Natural killer cell (primary cell): ENCODE measurements at regions not wholly inside any gene's neighbourhood (a gene's known extent, or its start where the extent isn't known, plus 50 kb on each side); places are given as distances from the start of the nearest gene placed in this dataset.

Source experiments
- ATAC-seq, 3 donors: fragments of 150-1000 bp in 2 of 3; fragments of 200-7000 bp in 1 of 3; cut with Tn5 transposase; 1 replicate in 1 of 3; 2 replicates in 2 of 3; pipeline ENCODE4 v1.10.0; 2021; ENCODE audit warnings: mild to moderate bottlenecking in 2 of 3, moderate library complexity in 2 of 3
- DNase-seq, 2 donors: peaks; one replicate each; pipeline versions ENCODE4 v3.0.0 to v3.0.0-alpha.2; 2013 to 2021; ENCODE audit warnings: mixed read lengths in 1 of 2
- H3K27ac ChIP-seq: one replicate; pipeline ENCODE4 v1.5.1; 2013; ENCODE audit warnings: mild to moderate bottlenecking, low read length
- H3K27me3 ChIP-seq: one replicate; pipeline ENCODE4 v1.6.1; 2013; ENCODE audit warnings: low read length; ENCODE audit not compliant: control insufficient read depth, insufficient read depth
- H3K36me3 ChIP-seq: one replicate; pipeline ENCODE4 v1.6.1; 2013; ENCODE audit warnings: low read length; ENCODE audit not compliant: control insufficient read depth, insufficient read depth
- H3K4me1 ChIP-seq: one replicate; pipeline ENCODE4 v1.6.1; 2013; ENCODE audit warnings: low read length; ENCODE audit not compliant: control insufficient read depth, insufficient read depth
- H3K4me3 ChIP-seq: one replicate; pipeline ENCODE4 v1.5.1; 2013; ENCODE audit warnings: low read length
- H3K9me3 ChIP-seq: one replicate; pipeline ENCODE4 v1.6.1; 2013; ENCODE audit warnings: low read length; ENCODE audit not compliant: control insufficient read depth, insufficient read depth
- H3K27ac Mint-ChIP-seq, 2 donors: one replicate each; pipeline ENCODE4 v1.8.0; 2022; ENCODE audit warnings: mild to moderate bottlenecking in 2 of 2, mixed read lengths in 2 of 2, moderate library complexity in 1 of 2
- H3K27me3 Mint-ChIP-seq, 2 donors: one replicate each; pipeline ENCODE4 v1.8.0; 2022; ENCODE audit warnings: low read depth in 2 of 2, mixed read lengths in 2 of 2
- H3K36me3 Mint-ChIP-seq: one replicate; pipeline ENCODE4 v1.8.0; 2022; ENCODE audit warnings: mixed read lengths
- H3K4me1 Mint-ChIP-seq, 2 donors: one replicate each; pipeline ENCODE4 v1.8.0; 2022; ENCODE audit warnings: mixed read lengths in 2 of 2
- H3K4me3 Mint-ChIP-seq: one replicate; pipeline ENCODE4 v1.8.0; 2022; ENCODE audit warnings: mild to moderate bottlenecking, moderate library complexity, mixed read lengths
- H3K9me3 Mint-ChIP-seq, 2 donors: one replicate each; pipeline ENCODE4 v1.8.0; 2022; ENCODE audit warnings: mixed read lengths in 2 of 2
- CTCF ChIP-seq: fragments of 200-600 bp; IDR thresholded peaks from one replicate; pipeline ENCODE4 v1.8.0; 2022; ENCODE audit warnings: antibody characterized with exemption
- WGBS: methylation state at CpG from one replicate; pipeline ENCODE4 v1.1.7; 2013; ENCODE audit warnings: missing lambda C conversion rate; ENCODE audit not compliant: insufficient coverage; 5-methylcytosine and 5-hydroxymethylcytosine counted together
- intact Hi-C: fragments of 100-400 bp; cut with micrococcal nuclease; formaldehyde crosslinking; loops from one replicate; pipeline ENCODE4 v1.14.2; 2022

- Mint-ChIP-seq H3K27ac (no peak overlapping the region), H3K4me3 (no peak overlapping the region), H3K27me3 (no peaks in the 10 kb centered on the region), H3K36me3 (no peaks in the 10 kb centered on the region), H3K9me3 (peaks cover 0 to 4% of the 10 kb centered on the region in 2 donors), H3K4me1 (no peaks in the 10 kb centered on the region)
- TF ChIP-seq CTCF, result no peak
- Histone ChIP-seq H3K9me3 (no peaks in the 10 kb centered on the region), H3K4me1 (no peaks in the 10 kb centered on the region), H3K4me3 (no peak overlapping the region), H3K36me3 (no peaks in the 10 kb centered on the region), H3K27ac (no peak overlapping the region), H3K27me3 (no peaks in the 10 kb centered on the region)
- ATAC-seq, result no peak
- intact Hi-C loops, result no loop called here
- DNase-seq, result no peak
These were observed 52.4 kb upstream of the ST8SIA3 start for GRCh38 chr18:57299931-57300330.

DNA sequence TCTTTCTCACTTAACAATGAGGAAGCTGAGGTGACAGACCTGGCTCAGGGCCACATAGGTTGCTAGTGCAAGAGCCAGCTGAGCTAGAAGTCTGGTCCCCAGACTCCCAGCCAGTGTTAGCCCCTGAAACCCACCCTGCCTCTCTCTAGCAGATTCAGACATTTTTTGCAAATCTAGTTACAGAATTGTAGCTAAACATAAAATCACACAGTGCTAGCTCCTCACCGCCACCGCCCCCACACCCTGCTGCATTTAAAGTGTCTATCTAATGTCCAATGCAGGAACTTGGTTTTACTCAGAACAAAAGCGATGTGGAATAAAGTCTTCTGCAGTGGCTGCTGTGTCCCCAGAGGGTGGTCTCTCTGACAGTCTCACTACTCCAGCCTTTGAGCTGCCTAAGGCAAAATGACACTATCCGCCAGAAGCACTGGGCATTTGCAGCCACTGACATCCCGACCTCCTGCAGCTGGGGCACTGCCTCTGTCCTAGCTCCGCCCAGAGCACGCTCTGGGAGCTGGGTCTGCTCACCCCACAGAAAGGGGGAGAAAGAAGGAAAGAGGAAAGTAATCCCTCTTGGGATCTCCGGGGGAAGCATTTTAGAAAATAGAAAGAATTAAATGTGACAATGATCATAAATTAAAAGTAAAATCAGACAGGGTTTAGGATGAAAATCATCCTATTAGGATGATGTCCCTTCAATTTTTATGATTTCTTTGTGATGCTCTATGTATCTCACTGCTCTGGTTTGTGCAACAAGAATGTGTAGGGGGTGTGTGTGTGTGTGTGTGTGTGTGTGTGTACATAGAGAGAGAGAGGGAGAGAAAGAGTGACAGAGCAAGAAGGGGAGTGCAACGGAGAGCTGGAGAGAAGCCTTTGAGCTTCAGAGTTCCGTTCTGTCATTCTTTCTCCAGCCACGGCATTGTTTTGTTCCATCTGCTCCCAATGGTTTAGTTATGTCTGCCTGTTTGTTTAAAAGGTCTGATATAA lies 50.5 kb upstream of the ST8SIA3 start:
- 61% methylated on average over 11 of the region's 11 CpGs for WGBS
- Mint-ChIP-seq H3K4me1 (no peaks in the 10 kb centered on the region), H3K4me3 (no peak overlapping the region), H3K36me3 (no peaks in the 10 kb centered on the region), H3K27me3 (no peaks in the 10 kb centered on the region), H3K27ac (no peak overlapping the region), H3K9me3 (peaks cover 0 to 4% of the 10 kb centered on the region in 2 donors)
- DNase-seq (no peak), ATAC-seq (no peak)
- no peak for TF ChIP-seq CTCF
- Histone ChIP-seq H3K27me3 (no peaks in the 10 kb centered on the region), H3K4me1 (no peaks in the 10 kb centered on the region), H3K27ac (no peak overlapping the region), H3K4me3 (no peak overlapping the region), H3K9me3 (no peaks in the 10 kb centered on the region), H3K36me3 (no peaks in the 10 kb centered on the region)
- intact Hi-C loops, result no loop called here
